B cell (primary cell): ENCODE measurements at regions not wholly inside any gene's neighbourhood (a gene's known extent, or its start where the extent isn't known, plus 50 kb on each side); places are given as distances from the start of the nearest gene placed in this dataset.

Experiments used
- ATAC-seq: fragments of 200-7000 bp; cut with Tn5 transposase; one replicate; pipeline ENCODE4 v1.10.0; 2021; ENCODE audit warnings: low read depth, mild to moderate bottlenecking, moderate number of reproducible peaks, moderate library complexity
- CTCF ChIA-PET: fragments of 350-600 bp; sonication (Branson Sonifier 250); formaldehyde crosslinking; loops from one replicate; lab custom pipeline; 2021; ENCODE audit warnings: antibody characterized with exemption, inconsistent platforms; lab: Charles Lee
- POLR2A ChIA-PET: fragments of 350-600 bp; sonication (Branson Sonifier 250); formaldehyde crosslinking; loops from one replicate; lab custom pipeline; 2021; ENCODE audit warnings: antibody characterized with exemption; lab: Charles Lee
- DNase-seq: peaks from one replicate; pipeline ENCODE4 v3.0.0; 2013
- H2AFZ ChIP-seq: 2 replicates; pipeline ENCODE4 v1.6.1; 2012; ENCODE audit warnings: mild to moderate bottlenecking, low read depth, low read length; ENCODE audit not compliant: insufficient read depth, poor library complexity, severe bottlenecking
- H3K27ac ChIP-seq, 2 donors: 1 replicate in 1 of 2; 2 replicates in 1 of 2; pipeline ENCODE4 v1.5.1; 2012 to 2013; ENCODE audit warnings: low read length in 2 of 2, mild to moderate bottlenecking in 2 of 2, moderate library complexity in 1 of 2
- H3K27me3 ChIP-seq, 4 experiments: fragments of 200-600 bp in 1 of 4; sonication (generic) in 1 of 4; replicated peaks in 1 of 4; 1 replicate in 2 of 4; 2 replicates in 2 of 4; pipeline versions ENCODE4 v1.6.1 to v1.7.0; 2013 to 2016; ENCODE audit warnings: low read length in 3 of 4, mild to moderate bottlenecking in 2 of 4, mixed read lengths in 1 of 4, moderate library complexity in 1 of 4; ENCODE audit not compliant: insufficient read depth in 4 of 4, control insufficient read depth in 3 of 4; ENCODE audit errors: control extremely low read depth in 1 of 4
- H3K36me3 ChIP-seq, 2 experiments: replicated peaks in 1 of 2; 1 replicate in 1 of 2; 2 replicates in 1 of 2; pipeline versions ENCODE4 v1.6.1 to v1.7.1; 2013; ENCODE audit warnings: low read length in 1 of 2; ENCODE audit not compliant: insufficient read depth in 2 of 2, control insufficient read depth in 1 of 2; ENCODE audit errors: control extremely low read depth in 1 of 2, extremely low read depth in 1 of 2
- H3K4me1 ChIP-seq, 2 donors: fragments of 200-600 bp in 1 of 2; sonication (generic) in 1 of 2; 1 replicate in 1 of 2; 2 replicates in 1 of 2; pipeline versions ENCODE4 v1.5.1 to v1.6.1; 2013 to 2017; ENCODE audit warnings: low read length in 2 of 2; ENCODE audit not compliant: control insufficient read depth in 2 of 2, insufficient read depth in 2 of 2
- H3K4me2 ChIP-seq: replicated peaks from 2 replicates; pipeline ENCODE3; 2012; ENCODE audit warnings: mild to moderate bottlenecking, low read depth, low read length; ENCODE audit not compliant: poor library complexity, severe bottlenecking
- H3K4me3 ChIP-seq, 5 experiments: fragments of 200-600 bp in 1 of 5; sonication (generic) in 1 of 5; 1 replicate in 3 of 5; 2 replicates in 2 of 5; pipeline versions ENCODE4 v1.5.1 to v1.7.0; 2011 to 2016; ENCODE audit warnings: low read length in 4 of 5, mild to moderate bottlenecking in 4 of 5, low read depth in 2 of 5, control low read depth in 1 of 5, moderate library complexity in 1 of 5; ENCODE audit not compliant: insufficient read depth in 1 of 5; ENCODE audit errors: control extremely low read depth in 1 of 5, extremely low read depth in 1 of 5
- H3K79me2 ChIP-seq: fragments of 200-600 bp; sonication (generic); one replicate; pipeline ENCODE4 v1.6.0; 2016; ENCODE audit warnings: low read length; ENCODE audit not compliant: control insufficient read depth, insufficient read depth
- H3K9ac ChIP-seq: fragments of 200-600 bp; sonication (generic); 2 replicates; pipeline ENCODE4 v1.6.1; 2017; ENCODE audit warnings: mild to moderate bottlenecking, low read length, moderate library complexity
- H3K9me3 ChIP-seq, 3 donors: one replicate each; pipeline versions ENCODE4 v1.6.1 to v1.7.1; 2013; ENCODE audit warnings: low read length in 2 of 3; ENCODE audit not compliant: control insufficient read depth in 2 of 3, insufficient read depth in 1 of 3; ENCODE audit errors: control extremely low read depth in 1 of 3
- H4K20me1 ChIP-seq: 2 replicates; pipeline ENCODE4 v1.6.0; 2012; ENCODE audit warnings: mild to moderate bottlenecking, low read length; ENCODE audit not compliant: insufficient read depth, control insufficient read depth, poor library complexity, severe bottlenecking
- H3K27ac Mint-ChIP-seq: one replicate; pipeline ENCODE4 v1.8.0; 2021; ENCODE audit warnings: mixed read lengths
- H3K27me3 Mint-ChIP-seq: one replicate; pipeline ENCODE4 v1.8.0; 2021; ENCODE audit warnings: mixed read lengths
- H3K4me1 Mint-ChIP-seq: one replicate; pipeline ENCODE4 v1.8.0; 2021; ENCODE audit warnings: mixed read lengths
- H3K4me3 Mint-ChIP-seq: one replicate; pipeline ENCODE4 v1.8.0; 2021; ENCODE audit warnings: mixed read lengths
- H3K9me3 Mint-ChIP-seq: one replicate; pipeline ENCODE4 v1.8.0; 2022; ENCODE audit warnings: mixed read lengths; ENCODE audit not compliant: insufficient read depth
- CTCF ChIP-seq: fragments of 200-600 bp; IDR thresholded peaks from one replicate; pipeline ENCODE4 v1.8.0; 2022; ENCODE audit warnings: antibody characterized with exemption, mild to moderate bottlenecking
- EZH2 ChIP-seq: IDR thresholded peaks from 2 replicates; pipeline ENCODE4 v1.6.1; 2012; ENCODE audit warnings: borderline replicate concordance, low read depth, mild to moderate bottlenecking, moderate library complexity, low read length; ENCODE audit not compliant: insufficient read depth, poor library complexity, severe bottlenecking
- WGBS: methylation state at CpG from one replicate; pipeline ENCODE4 v1.1.5; 2013; ENCODE audit warnings: missing lambda C conversion rate; ENCODE audit not compliant: insufficient coverage; 5-methylcytosine and 5-hydroxymethylcytosine counted together
- intact Hi-C: fragments of 100-400 bp; cut with micrococcal nuclease; formaldehyde crosslinking; loops from one replicate; pipeline ENCODE4 v1.10.0; 2022

- H3K27ac ChIP-seq = no peak overlapping the region
- 100% methylated on average over 1 of the region's 6 CpGs for WGBS
- POLR2A ChIA-PET = no interaction called here
- intact Hi-C loops = no loop called here
- H3K79me2 ChIP-seq = no peaks in the 10 kb centered on the region
- H2AFZ ChIP-seq = no peak overlapping the region
- H3K4me3 ChIP-seq = no peak overlapping the region
- no peaks in the 10 kb centered on the region for H3K27me3 ChIP-seq
- no peak overlapping the region for H3K9ac ChIP-seq
- CTCF ChIA-PET = interaction anchor here (0.6 kb wide), 1 partner anchor 372 kb away, joined by 4 read pairs; no protein-coding TSS in a partner anchor
- no peak for DNase-seq
- TF ChIP-seq CTCF (no peak), EZH2 (no peak)
- no peaks in the 10 kb centered on the region for H3K36me3 ChIP-seq
- no peaks in the 10 kb centered on the region for H3K4me1 ChIP-seq
- H3K27ac Mint-ChIP-seq = no peak overlapping the region
- no peak for ATAC-seq
- H3K9me3 Mint-ChIP-seq = no peaks in the 10 kb centered on the region
- no peak overlapping the region for H3K4me3 Mint-ChIP-seq
- H3K4me1 Mint-ChIP-seq = no peaks in the 10 kb centered on the region
- no peaks in the 10 kb centered on the region for H3K9me3 ChIP-seq
- H4K20me1 ChIP-seq = no peaks in the 10 kb centered on the region
- H3K27me3 Mint-ChIP-seq = no peaks in the 10 kb centered on the region
- H3K4me2 ChIP-seq = no peak overlapping the region
Measured at GRCh38 chr1:87806379-87807094, 477.9 kb downstream of the LMO4 start.

- TF ChIP-seq CTCF = no peak
- no peak for TF ChIP-seq EZH2
- Mint-ChIP-seq H3K27ac (no peak overlapping the region), H3K4me3 (no peak overlapping the region), H3K4me1 (peaks cover 17% of the 10 kb centered on the region), H3K27me3 (no peaks in the 10 kb centered on the region), H3K9me3 (no peaks in the 10 kb centered on the region)
- ATAC-seq = no peak
- Histone ChIP-seq H3K36me3 (no peaks in the 10 kb centered on the region), H3K9me3 (no peaks in the 10 kb centered on the region), H3K4me2 (no peak overlapping the region), H3K4me1 (peaks cover 16 to 18% of the 10 kb centered on the region in 2 donors), H3K9ac (no peak overlapping the region), H3K79me2 (no peaks in the 10 kb centered on the region), H3K27me3 (no peaks in the 10 kb centered on the region), H3K4me3 (no peak overlapping the region), H3K27ac (no peak overlapping the region), H2AFZ (no peak overlapping the region), H4K20me1 (no peaks in the 10 kb centered on the region)
- intact Hi-C loops = loop anchor here (10.0 kb wide), 1 partner anchor 145 kb away; no protein-coding TSS in a partner anchor
- ChIA-PET POLR2A (no interaction called here), CTCF (no interaction called here)
- WGBS = no CpG with 5 or more reads among the region's 1 CpG
- no peak for DNase-seq
Measured at GRCh38 chr1:87810166-87810565, 481.5 kb downstream of the LMO4 start.
